NT2/D1 (cell line): ENCODE measurements at regions not wholly inside any gene's neighbourhood (a gene's known extent, or its start where the extent isn't known, plus 50 kb on each side); places are given as distances from the start of the nearest gene placed in this dataset.

Experiments
- DNase-seq: peaks from one replicate; pipeline ENCODE4 v3.0.0-alpha.2; 2011; ENCODE audit warnings: low read depth, low spot score
- H3K27me3 ChIP-seq: 2 replicates; pipeline ENCODE4 v1.6.0; 2011; ENCODE audit warnings: mild to moderate bottlenecking; ENCODE audit not compliant: insufficient read length, insufficient read depth
- H3K36me3 ChIP-seq: 2 replicates; pipeline ENCODE4 v1.6.1; 2011; ENCODE audit warnings: mild to moderate bottlenecking, low read length, mixed read lengths; ENCODE audit not compliant: insufficient read depth, insufficient read length
- H3K4me1 ChIP-seq: 2 replicates; pipeline ENCODE4 v1.5.1; 2011; ENCODE audit not compliant: insufficient read depth, insufficient read length
- H3K4me3 ChIP-seq: 2 replicates; pipeline ENCODE4 v1.5.1; 2011; ENCODE audit warnings: low read depth; ENCODE audit not compliant: insufficient read length
- H3K9ac ChIP-seq: 2 replicates; pipeline ENCODE4 v1.6.0; 2011; ENCODE audit warnings: low read depth; ENCODE audit not compliant: insufficient read length
- H3K9me3 ChIP-seq: 2 replicates; pipeline ENCODE4 v1.5.1; 2011; ENCODE audit warnings: mild to moderate bottlenecking, low read length; ENCODE audit not compliant: insufficient read depth
- SUZ12 ChIP-seq: IDR thresholded peaks from 2 replicates; pipeline ENCODE4 v1.6.1; 2011; ENCODE audit not compliant: insufficient read length, insufficient read depth; ENCODE audit errors: extremely low read depth
- YY1 ChIP-seq: IDR thresholded peaks from 2 replicates; pipeline ENCODE4 v1.6.1; 2011; ENCODE audit not compliant: insufficient read length, insufficient read depth
- ZNF274 ChIP-seq: IDR thresholded peaks from 2 replicates; pipeline ENCODE4 v1.6.1; 2011; ENCODE audit warnings: mild to moderate bottlenecking, low read depth, low read length

- Histone ChIP-seq H3K27me3 (no peaks in the 10 kb centered on the region), H3K9me3 (no peaks in the 10 kb centered on the region), H3K36me3 (no peaks in the 10 kb centered on the region), H3K4me3 (no peak overlapping the region), H3K9ac (no peak overlapping the region), H3K4me1 (peaks cover 2% of the 10 kb centered on the region)
- no peak for DNase-seq
- no peak for TF ChIP-seq SUZ12
- TF ChIP-seq YY1: no peak
- no peak for TF ChIP-seq ZNF274
Measured at GRCh38 chr16:79798416-79799053, 198.0 kb upstream of the MAF start.

GRCh38 chr16:79797486-79797885 lies 196.9 kb upstream of the MAF start:
- no peaks in the 10 kb centered on the region for H3K36me3 ChIP-seq
- no peak overlapping the region for H3K4me3 ChIP-seq
- no peak for DNase-seq
- H3K4me1 ChIP-seq: peaks cover 2% of the 10 kb centered on the region
- H3K27me3 ChIP-seq: no peaks in the 10 kb centered on the region
- no peak overlapping the region for H3K9ac ChIP-seq
- no peak for TF ChIP-seq YY1
- TF ChIP-seq ZNF274: no peak
- TF ChIP-seq SUZ12: no peak
- H3K9me3 ChIP-seq: no peaks in the 10 kb centered on the region

GRCh38 chr16:79795556-79795955 lies 195.0 kb upstream of the MAF start:
- no peaks in the 10 kb centered on the region for H3K27me3 ChIP-seq
- no peak for TF ChIP-seq YY1
- TF ChIP-seq SUZ12: no peak
- no peak for TF ChIP-seq ZNF274
- no peak overlapping the region for H3K4me3 ChIP-seq
- H3K36me3 ChIP-seq: no peaks in the 10 kb centered on the region
- no peak overlapping the region for H3K9ac ChIP-seq
- peaks cover 2% of the 10 kb centered on the region for H3K4me1 ChIP-seq
- H3K9me3 ChIP-seq: no peaks in the 10 kb centered on the region
- no peak for DNase-seq

- Histone ChIP-seq H3K9me3 (no peaks in the 10 kb centered on the region), H3K9ac (no peak overlapping the region), H3K27me3 (no peaks in the 10 kb centered on the region), H3K4me1 (peaks cover 2% of the 10 kb centered on the region), H3K36me3 (no peaks in the 10 kb centered on the region), H3K4me3 (no peak overlapping the region)
- no peak for DNase-seq
- TF ChIP-seq SUZ12 (no peak), ZNF274 (no peak), YY1 (no peak)
Measured at GRCh38 chr16:79794941-79795340, 194.4 kb upstream of the MAF start.

GRCh38 chr16:79792664-79793351 lies 192.3 kb upstream of the MAF start:
- no peak overlapping the region for H3K4me3 ChIP-seq
- DNase-seq: no peak
- H3K9me3 ChIP-seq: no peaks in the 10 kb centered on the region
- H3K36me3 ChIP-seq: no peaks in the 10 kb centered on the region
- H3K9ac ChIP-seq: no peak overlapping the region
- peaks cover 2% of the 10 kb centered on the region for H3K4me1 ChIP-seq
- peaks cover 2% of the 10 kb centered on the region for H3K27me3 ChIP-seq
- TF ChIP-seq YY1 (no peak), SUZ12 (no peak), ZNF274 (no peak)

- Histone ChIP-seq H3K4me3 (no peak overlapping the region), H3K36me3 (no peaks in the 10 kb centered on the region), H3K27me3 (peaks cover 2% of the 10 kb centered on the region), H3K9me3 (no peaks in the 10 kb centered on the region), H3K4me1 (peaks cover 2% of the 10 kb centered on the region), H3K9ac (no peak overlapping the region)
- TF ChIP-seq YY1: no peak
- TF ChIP-seq ZNF274: no peak
- TF ChIP-seq SUZ12: no peak
- no peak for DNase-seq
Measured at GRCh38 chr16:79792076-79792475, 191.5 kb upstream of the MAF start.

- Histone ChIP-seq H3K36me3 (no peaks in the 10 kb centered on the region), H3K9ac (no peak overlapping the region), H3K4me3 (no peak overlapping the region), H3K9me3 (no peaks in the 10 kb centered on the region), H3K4me1 (no peaks in the 10 kb centered on the region), H3K27me3 (peaks cover 2% of the 10 kb centered on the region)
- TF ChIP-seq ZNF274 (no peak), YY1 (no peak), SUZ12 (no peak)
- no peak for DNase-seq
Measured at GRCh38 chr16:79790854-79791253, 190.3 kb upstream of the MAF start.
